ENCODE measurements at regions not wholly inside any gene's neighbourhood (a gene's known extent, or its start where the extent isn't known, plus 50 kb on each side); places are given as distances from the start of the nearest gene placed in this dataset.
"Not testable (repeated sequence)": the region's sequence is repeated elsewhere in the genome, so short reads cannot be mapped to it uniquely, and the experiment has no call there.

DNA sequence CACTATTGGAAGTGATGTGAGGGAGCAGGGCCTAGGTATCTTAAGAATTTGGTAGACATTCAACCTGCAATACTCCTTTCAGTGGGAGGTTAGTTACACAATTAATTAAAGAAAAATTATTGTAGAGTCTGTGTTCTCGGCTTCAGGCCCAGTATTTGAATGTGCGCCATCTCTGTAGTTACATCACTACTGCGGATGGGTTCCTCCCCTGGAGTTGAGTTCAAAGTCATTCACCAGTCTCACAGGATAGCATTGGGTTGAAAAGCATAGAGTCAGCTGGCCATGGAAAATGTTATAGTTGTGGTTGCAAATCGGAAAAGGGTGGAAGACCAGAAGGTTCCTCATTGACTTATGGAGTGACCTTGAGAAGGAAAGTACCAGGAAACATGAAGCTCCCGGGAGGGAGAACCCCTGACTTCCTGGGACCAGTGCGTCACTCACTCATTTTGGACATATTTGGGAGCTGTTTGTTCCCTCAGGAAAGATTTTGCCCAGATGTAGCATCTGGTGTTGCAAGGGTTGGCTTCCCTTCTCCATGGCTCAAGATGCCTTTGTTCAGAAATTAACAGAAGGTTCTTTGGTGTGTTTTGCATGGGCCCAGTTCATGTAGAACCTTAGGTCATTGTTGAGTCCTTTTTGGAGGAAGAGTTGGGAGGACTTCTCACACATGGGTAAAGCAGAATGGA, 111.8 kb downstream of the SRGAP2 start:
- DNase-seq: not testable (repeated sequence)

DNA sequence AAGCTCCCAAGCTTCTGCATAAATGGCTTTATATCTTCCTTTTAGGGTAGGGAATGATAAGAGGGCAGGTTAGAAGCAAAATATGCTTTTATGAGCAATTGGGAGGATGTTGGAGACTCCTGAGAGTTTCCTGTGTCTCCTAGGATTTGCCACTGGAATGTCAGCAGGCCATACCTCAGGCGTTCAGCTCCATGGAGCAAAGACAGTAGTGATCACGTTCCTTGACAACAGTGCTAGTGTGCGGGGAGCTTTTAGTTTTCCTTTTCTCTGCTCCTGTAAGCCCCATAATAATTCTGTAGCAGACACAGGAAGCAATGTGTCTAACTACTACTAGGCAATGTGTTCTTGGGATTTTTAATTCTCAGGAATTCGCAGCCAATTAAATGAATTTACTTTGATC, 113.6 kb downstream of the SRGAP2 start:
- DNase-seq: not testable (repeated sequence)

DNA sequence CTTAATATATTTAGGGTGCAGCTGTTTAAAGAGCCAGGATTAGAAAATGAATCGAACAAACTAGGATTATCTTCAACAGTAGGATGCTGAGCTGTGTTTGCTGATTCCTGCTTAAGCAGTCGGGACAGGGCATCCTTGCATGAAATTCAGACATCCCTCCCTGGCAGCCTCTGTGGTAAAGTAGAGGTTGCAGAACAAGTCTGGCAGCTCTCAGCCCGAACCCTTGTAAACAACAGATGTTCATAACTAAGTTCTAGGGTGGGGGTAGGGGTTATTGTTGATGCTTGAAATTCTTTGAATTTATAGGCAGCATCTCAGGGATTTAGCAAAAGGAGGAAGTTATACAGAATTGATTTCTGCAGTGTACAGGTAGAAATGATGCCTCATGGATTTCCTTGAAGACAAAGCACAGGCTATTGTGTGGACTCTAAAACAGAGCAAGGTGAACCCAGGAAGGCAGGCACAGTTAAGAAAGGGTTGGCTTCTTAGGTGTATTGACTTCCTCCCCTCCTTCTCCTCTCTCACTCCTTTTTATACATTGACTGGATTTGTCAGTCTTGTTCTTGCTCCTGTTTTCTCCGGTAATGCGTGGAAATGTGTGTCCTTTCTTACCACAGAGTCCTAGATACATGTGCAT, 114.7 kb downstream of the SRGAP2 start:
- not testable (repeated sequence) for DNase-seq

DNA sequence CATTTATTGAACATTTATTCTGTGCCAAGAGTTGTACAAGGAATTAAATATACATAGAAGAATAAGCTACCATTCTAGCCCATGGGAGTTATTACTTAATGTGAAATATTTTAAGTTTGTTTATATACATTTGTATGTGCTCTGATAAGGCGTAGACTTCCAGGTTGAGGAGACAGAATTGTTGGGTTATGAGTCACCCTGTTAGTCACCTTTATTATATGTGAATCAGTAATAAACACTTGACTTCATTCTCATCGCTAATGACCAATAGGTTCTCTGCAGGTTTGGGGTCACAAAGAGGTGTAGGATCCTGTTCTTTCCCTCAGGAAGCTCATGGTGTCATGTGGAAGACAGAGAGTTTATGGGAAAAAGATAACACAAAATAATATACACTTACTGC, 116.9 kb downstream of the SRGAP2 start:
- not testable (repeated sequence) for DNase-seq

DNA sequence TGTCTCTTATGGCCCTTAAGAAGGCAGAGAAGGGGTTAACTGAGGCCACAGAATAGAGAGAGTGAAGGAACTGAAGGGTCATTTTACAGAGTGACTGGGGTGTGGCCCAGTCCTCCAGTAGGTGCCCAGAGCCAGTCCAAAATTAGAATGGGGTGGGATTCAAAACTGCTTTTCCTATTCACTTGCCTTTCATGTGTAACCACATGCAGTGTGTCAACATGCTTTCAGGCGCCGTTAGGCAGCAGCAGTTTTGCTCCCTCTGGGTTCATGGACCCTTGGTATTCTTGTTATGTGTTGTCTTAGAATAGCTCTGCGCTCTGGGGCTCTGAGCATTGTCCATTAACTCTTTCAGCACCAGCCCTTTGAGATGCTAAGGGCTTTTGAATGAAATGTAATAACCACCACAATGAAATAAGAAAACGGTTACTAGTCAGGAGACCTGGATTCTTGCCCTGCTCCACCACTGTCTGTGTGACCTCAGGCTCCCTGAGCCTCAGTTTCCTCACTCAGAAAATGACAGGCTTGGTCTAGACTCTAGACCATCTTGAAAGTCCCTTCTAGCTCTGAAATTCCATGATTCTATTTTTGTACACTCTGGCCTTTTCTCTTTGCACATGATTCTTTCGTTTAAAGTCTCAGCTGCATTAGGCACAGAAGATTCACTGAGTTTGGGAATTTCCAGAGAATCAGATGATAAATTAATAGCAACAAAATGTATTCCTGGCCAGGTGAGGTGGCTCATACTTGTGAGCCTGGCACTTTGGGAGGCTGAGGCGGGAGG, 123.0 kb downstream of the SRGAP2 start:
- not testable (repeated sequence) for DNase-seq

DNA sequence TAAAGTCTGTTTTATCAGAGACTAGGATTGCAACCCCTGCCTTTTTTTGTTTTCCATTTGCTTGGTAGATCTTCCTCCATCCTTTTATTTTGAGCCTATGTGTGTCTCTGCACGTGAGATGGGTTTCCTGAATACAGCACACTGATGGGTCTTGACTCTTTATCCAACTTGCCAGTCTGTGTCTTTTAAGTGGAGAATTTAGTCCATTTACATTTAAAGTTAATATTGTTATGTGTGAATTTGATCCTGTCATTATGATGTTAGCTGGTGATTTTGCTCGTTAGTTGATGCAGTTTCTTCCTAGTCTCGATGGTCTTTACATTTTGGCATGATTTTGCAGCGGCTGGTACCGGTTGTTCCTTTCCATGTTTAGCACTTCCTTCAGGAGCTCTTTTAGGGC, 128.3 kb downstream of the SRGAP2 start:
- not testable (repeated sequence) for DNase-seq

DNA sequence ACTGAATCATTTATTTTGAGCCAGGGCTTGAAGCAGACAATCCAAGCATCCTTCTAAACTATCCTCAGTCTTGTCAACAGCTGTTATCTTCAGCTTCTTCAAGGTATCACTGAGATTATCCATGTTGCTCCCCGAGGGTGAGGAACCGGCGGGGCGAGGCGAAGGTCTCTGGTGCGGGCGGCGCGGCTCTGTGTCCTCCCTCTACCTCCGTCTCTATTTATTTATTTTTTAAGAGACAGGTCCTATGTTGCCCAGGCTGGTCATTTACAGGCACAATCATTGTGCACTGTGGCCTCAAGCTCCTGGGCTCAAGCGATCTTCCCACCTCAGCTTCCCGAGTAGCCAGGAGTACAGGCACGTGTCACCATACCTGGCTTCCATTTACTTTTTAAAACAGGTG, 130.0 kb downstream of the SRGAP2 start:
- not testable (repeated sequence) for DNase-seq

DNA sequence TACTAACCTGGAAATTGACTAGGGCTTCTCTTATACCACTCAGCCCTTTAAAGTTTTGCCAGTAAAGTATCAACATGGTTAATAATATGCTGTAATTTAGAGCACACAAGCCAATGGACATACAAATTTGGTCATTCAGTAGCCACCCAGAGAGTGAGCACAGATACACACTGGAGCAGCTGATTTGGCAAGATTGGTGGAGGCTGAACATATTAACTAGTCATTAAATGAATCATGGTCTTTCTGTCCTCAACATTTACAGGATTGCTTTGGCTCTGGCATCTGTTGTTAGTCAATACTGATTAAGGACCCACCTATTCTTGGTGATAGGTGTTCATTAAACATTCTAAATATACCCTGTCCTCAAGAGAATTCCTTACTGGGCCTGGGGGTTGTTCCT, 130.6 kb downstream of the SRGAP2 start:
- DNase-seq: not testable (repeated sequence)

DNA sequence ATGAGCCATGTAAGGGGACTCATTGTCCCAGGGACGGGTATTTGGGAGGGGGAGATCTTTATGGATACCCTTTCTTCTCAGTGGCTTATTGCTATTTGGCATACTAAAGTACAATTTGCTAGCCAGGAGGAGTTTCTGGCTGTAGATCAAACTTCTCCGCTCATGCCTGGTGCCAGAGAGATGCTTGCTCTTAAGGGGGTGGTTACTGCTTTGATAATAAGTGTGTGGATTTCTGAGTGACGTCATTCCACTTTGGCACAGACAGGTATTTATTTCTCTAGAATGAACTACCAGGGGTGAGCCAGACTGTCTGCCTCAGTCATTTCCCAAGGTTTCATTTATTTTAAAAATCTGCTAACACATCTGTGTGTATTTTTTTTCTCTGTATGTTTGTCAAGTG, 131.1 kb downstream of the SRGAP2 start:
- DNase-seq: not testable (repeated sequence)

DNA sequence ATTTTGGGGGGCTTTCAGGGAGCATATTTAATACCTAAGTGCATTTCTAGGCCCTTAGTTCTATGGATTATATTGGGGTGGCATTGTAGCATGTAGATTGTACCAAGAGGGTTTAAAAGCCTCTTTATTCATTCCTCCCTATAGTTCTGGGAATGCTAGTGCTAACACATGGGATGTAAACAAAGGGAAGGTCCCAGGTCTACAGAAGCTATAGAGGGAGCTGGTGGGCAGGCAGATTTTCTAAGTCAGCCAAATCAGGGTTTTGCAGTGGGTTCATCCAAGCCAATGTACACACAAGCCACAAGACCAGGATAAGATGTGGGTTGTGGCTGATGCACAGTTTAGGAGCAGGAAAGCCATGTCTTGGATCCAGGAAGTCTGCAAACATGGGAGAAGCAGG, 131.8 kb downstream of the SRGAP2 start:
- not testable (repeated sequence) for DNase-seq

DNA sequence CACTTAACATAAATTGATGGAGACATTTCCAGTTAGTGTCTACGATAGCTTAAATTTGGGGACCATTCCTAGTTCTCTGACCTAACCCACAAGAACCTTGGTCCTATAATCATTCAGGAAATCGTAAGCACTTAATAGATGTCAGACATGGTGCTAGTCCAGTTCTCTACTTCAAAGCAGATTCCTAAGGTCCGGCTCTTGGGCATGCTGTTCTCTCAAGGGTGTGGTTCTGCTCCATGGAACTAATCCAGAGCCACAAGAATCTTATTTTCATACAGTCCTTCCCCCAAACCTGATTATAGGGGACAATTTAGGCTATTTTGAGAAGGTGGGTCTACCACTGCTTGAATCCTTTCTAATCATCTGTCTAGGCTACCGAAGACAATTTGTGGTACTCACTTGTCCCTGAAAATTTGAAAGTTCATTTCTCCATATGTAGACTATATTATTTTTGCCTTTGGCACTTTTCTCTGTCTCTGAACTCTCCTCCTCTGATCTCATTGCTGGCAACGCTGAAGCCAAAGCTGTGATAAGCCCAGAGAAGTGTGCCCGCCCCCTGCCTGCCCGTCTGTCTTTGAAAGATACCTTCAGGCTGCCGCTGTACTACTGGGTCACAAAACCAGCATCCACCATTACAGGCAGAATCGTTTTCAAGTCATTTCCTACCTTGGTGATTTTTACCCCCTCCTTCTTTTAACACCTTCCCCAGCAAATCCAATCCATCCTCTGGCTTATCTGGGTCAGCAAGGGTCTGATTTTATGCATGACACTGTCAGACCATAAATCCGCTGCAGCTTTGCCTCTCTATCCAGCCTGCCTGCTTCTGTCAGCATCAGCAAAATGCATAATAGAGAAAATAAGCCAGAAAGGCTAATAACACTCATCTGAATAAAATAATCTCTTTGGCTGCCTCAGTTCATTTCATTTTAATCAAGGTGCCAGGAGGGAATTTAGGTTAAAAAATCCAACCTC, 132.8 kb downstream of the SRGAP2 start:
- DNase-seq: not testable (repeated sequence)

DNA sequence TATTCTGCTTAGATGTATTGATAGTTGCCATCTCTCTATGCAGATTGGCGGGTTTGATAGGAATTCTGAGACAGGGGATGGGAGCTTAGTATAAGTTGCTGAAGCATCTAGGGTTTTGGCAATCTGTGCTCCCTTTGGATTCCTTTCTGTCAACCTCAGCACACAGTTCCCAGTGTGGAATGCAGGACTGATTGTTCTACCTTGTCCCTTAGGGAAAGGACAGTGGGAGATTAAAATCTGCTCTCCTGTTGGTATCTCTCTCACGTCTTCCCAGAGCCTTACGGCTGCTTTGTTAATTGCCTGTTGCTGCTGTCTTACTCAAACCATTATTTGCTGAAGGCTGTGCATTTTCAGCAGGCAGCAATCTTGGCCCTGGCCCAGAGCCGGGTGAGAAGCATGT, 133.3 kb upstream of the IKBKE start:
- DNase-seq: not testable (repeated sequence)

DNA sequence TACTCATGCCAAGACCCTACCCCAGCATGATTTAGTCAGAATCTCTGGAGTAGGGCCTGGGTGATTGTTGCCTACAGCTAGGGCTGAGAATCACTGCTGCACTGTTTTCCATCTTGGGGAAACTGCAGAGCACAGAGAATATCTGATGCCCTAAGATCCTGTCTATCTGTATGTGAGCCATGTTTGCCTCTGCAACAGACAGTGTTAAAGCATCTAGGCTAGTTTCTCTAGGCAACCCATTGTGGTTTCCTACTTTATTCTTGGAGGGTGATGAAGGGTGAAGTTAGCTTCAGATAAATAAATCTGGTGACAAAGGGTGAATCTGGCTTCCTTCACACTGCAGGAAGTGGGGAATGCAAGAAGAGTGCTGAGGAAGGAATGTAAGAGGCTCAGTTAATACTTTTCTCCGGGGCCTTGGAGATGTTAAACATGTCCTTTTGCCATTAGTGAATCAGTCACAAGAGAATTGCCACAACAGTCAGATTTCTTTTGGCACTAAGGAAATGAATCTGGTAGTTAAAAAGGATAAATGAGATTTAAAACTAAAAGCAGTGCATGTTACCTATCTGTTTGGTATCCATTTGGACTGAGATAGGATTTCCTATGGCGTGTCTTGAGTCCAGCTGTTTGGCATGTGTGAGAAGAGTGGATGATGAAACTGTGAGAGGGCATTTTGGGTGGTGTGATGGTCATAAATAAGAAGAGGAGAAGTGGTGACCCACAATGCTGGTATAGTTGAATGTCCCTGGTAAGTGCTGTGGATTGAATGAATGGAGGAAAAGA, 119.6 kb upstream of the IKBKE start:
- DNase-seq: not testable (repeated sequence)

DNA sequence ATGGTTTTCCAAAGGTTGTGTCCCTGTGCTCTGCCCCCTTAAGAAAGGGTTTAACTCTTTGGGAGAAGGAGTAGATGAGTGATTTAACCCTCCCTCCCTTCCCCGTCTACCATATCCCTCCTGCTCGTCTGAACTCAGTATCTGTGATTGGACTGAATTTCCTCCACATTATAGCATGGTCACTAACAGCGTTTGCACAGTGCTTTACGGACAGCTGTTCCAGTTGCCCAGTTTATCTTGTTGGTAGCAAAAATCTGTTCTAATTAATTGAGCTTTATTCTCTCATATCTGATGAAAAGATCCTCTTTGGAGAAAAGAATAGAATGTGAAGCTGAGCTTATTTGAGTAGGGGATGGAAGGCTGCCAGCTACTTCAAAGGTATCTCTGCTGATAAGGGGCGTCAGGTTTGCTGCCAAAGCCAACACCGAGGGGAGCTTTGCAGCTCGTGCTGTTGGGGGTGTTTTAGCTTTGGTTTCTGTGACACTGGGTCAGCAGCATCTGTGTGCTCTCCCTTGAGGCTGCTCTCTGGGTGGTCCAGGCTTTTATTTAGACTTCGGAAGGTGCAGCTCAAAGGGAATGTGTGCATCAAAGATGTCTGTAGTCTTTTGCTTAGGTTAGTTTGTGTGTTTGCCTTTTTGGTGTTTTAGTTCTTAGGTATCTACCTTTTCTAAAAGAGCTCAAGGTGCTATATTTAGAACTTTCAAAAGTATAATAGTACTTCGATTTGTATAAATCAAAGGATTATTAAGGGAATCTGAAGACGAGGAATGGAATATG, 118.8 kb upstream of the IKBKE start:
- not testable (repeated sequence) for DNase-seq

DNA sequence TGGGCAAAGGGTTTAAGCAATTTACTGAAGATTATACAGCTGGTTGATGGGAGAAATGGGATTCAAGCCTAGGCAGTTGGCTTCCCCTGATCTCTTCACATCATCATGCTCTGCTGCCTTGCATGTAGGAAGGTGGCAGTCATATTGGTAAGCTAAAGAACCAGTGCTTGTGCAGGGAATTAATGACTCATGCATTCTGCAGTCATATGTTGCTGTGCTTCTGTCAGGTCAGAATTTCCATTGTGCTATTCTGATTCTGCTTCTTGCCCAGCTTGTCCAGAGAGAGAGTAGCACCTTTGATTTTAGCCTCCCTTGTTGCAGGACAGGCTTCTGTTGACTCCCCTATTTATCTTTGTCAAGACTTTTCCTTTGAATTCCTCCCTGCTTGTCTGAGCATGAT, 114.0 kb upstream of the IKBKE start:
- not testable (repeated sequence) for DNase-seq

DNA sequence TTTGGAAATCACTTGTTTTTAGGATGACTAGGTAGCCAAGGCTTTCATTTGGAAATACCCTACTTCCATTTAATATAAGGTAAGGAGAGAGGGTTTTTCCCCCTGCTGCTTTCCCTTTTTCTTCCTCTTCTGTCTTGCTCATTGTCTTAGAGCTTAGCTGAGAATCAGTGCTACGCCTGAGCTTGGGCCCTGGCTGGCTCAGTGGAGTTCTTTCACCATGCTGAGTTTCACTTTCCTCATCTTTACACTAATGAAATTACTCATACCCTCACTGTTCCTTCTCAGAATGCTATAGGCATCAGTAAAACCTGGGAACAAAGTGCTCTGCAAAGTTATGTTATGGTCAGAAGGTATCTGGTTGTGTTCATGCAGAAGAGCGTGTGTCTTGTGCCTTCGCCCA, 112.3 kb upstream of the IKBKE start:
- not testable (repeated sequence) for DNase-seq

DNA sequence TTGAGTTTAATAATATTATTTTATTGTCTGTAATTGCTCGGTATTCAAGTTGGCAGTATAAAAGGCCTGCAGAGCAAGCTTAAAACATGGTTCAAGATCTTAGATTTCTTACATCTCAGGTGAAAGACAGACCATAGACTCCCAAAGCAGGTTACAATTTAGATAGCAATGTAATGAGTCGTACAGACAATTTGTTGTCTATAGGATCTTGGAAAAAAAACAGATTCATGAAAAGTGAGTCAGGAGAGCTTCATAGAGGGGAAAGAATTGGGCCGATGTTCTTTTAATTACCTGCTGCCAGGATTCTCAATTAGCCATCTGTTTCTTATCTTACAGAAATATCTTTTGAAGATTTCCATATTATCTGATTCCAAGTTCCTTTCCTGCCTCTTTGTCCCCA, 111.5 kb upstream of the IKBKE start:
- not testable (repeated sequence) for DNase-seq

DNA sequence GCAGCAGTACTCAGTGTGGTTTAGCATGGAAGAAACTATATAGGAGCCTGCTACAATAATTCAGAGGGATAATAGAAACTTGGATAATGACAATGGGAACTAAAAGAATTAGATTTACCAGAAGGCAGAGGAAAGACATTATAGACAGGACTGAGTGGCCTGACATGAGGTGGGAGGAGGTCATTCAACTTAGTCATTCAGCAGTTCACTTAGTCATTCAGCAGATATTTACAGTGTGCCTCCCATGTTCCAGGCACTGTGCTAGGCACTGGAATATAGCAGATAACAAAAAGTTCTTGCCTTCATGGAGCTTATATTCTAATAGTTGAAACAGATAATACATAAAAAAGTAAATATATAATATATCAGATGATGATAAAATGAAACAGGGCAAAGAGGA, 110.9 kb upstream of the IKBKE start:
- DNase-seq: not testable (repeated sequence)

DNA sequence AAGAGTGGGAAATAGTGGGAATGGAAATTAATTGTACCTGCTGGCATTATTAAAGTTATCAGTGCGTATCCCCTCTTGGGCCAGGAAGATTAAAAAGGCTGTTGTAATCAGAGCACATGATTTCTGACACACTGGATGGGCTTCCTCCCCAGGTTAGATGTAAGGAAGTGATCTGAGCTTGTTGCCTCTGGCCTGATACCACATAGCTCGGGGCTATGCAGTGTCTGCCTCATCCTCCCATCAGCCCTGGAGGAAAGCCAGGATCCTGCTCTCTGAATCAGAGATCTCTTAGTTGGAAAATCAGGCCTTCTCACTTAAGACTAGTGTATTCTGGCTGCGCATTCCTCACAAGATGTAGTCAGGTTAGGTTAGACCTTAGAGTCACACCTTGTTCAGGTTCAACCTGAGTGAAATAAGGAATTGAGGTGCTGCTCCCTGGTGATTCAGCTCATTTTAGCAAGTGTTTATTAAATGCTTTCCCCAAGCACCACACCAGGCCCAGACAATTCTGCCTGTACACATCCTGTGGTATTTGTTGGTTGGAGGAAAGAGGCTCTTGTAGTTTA, 108.2 kb upstream of the IKBKE start:
- DNase-seq: not testable (repeated sequence)

DNA sequence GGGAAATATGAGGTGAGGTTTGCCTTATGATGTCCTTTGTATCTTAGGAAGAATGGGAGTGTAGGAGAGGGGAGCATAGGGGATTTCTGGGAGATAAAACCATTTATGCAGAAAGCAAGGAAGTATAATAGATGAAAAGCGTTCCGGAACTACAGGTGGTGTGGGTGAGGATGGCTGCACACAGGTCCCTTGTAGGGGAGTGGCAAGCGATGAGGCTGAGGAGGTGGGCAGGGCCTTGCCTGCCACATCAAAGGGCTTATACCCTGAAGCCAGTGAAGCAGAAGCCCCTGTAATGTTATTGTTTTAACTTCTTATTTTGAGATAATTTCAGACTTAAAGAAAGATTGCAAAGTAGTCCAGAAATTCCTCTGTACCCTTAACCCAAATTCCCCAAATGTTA, 107.3 kb upstream of the IKBKE start:
- DNase-seq: not testable (repeated sequence)

DNA sequence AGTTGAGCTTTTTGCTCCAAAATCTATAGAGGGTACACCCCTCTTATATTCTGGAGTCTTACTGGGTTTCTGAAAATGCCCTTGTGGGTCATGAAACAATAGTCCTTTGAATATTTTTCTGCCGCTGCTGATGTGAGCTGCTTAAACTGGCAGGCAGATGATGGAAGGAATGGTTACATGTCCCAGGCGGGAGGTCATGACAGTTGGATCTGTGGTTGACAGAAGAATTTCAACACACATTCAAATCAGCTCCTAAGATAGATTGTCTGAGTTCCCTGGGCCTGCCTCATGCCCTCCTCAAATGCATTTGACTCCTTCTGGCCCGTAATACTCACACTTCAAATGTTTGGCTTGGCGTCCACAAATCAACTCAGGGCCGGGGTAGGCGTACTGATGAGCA, 105.0 kb upstream of the IKBKE start:
- DNase-seq: not testable (repeated sequence)

Measured in retina (tissue), 1 donor.